ENCODE measurements at regions not wholly inside any gene's neighbourhood (a gene's known extent, or its start where the extent isn't known, plus 50 kb on each side); places are given as distances from the start of the nearest gene placed in this dataset.

- no peak for DNase-seq
Measured at GRCh38 chr21:14716761-14717396, 170.8 kb upstream of the SAMSN1 start.

- no peak for DNase-seq
Measured at GRCh38 chr21:14713109-14713508, 167.0 kb upstream of the SAMSN1 start.

GRCh38 chr21:14712121-14712715 is 166.1 kb upstream of the SAMSN1 start:
- DNase-seq: no peak

- DNase-seq: no peak
Measured at GRCh38 chr21:14711287-14711686, 165.2 kb upstream of the SAMSN1 start.

- DNase-seq: no peak
Measured at GRCh38 chr21:14707511-14708020, 161.5 kb upstream of the SAMSN1 start.

- no peak for DNase-seq
Measured at GRCh38 chr21:14706712-14707510, 160.8 kb upstream of the SAMSN1 start.

- DNase-seq: no peak
Measured at GRCh38 chr21:14699433-14700407, 153.6 kb upstream of the SAMSN1 start.

GRCh38 chr21:14697769-14698168 is 151.7 kb upstream of the SAMSN1 start:
- no peak for DNase-seq

- no peak for DNase-seq
Measured at GRCh38 chr21:14694817-14695216, 148.7 kb upstream of the SAMSN1 start.

GRCh38 chr21:14693997-14694396 is 147.9 kb upstream of the SAMSN1 start:
- no peak for DNase-seq

GRCh38 chr21:14691914-14692313 is 145.8 kb upstream of the SAMSN1 start:
- no peak for DNase-seq

GRCh38 chr21:14690886-14691285 is 144.8 kb upstream of the SAMSN1 start:
- no peak for DNase-seq

- DNase-seq: no peak
Measured at GRCh38 chr21:14688936-14689335, 142.8 kb upstream of the SAMSN1 start.

- DNase-seq: no peak
Measured at GRCh38 chr21:14688412-14688811, 142.3 kb upstream of the SAMSN1 start.

- DNase-seq: no peak
Measured at GRCh38 chr21:14687268-14687625, 141.1 kb upstream of the SAMSN1 start.

GRCh38 chr21:14686466-14687267 is 140.6 kb upstream of the SAMSN1 start:
- no peak for DNase-seq

- DNase-seq: no peak
Measured at GRCh38 chr21:14685568-14685967, 139.5 kb upstream of the SAMSN1 start.

- no peak for DNase-seq
Measured at GRCh38 chr21:14684071-14684470, 138.0 kb upstream of the SAMSN1 start.

- DNase-seq: no peak
Measured at GRCh38 chr21:14683063-14683462, 136.9 kb upstream of the SAMSN1 start.

GRCh38 chr21:14678973-14679574 is 133.0 kb upstream of the SAMSN1 start:
- DNase-seq: no peak

GRCh38 chr21:14677639-14678179 is 131.6 kb upstream of the SAMSN1 start:
- no peak for DNase-seq
